Keratinocyte (primary cell): ENCODE measurements at regions not wholly inside any gene's neighbourhood (a gene's known extent, or its start where the extent isn't known, plus 50 kb on each side); places are given as distances from the start of the nearest gene placed in this dataset.

Experiments used
- EZH2 ChIP-seq: IDR thresholded peaks from one replicate; pipeline ENCODE4 v1.6.1; 2012; ENCODE audit warnings: inconsistent platforms, mild to moderate bottlenecking, low read length, moderate library complexity
- TF ChIP-seq, protein P1 (sequence below), 3 experiments: IDR thresholded peaks in 1 of 3; conservative IDR thresholded peaks in 1 of 3; optimal IDR thresholded peaks in 1 of 3; 2 replicates in 2 of 3; 3 replicates in 1 of 3; pipeline versions ENCODE3 to v1.5.1; 2011; ENCODE audit warnings: low read length in 3 of 3, mild to moderate bottlenecking in 3 of 3, moderate library complexity in 2 of 3, control low read depth in 1 of 3, inconsistent platforms in 1 of 3; ENCODE audit not compliant: insufficient read depth in 2 of 3; ENCODE audit errors: extremely low read depth in 1 of 3

DNA sequence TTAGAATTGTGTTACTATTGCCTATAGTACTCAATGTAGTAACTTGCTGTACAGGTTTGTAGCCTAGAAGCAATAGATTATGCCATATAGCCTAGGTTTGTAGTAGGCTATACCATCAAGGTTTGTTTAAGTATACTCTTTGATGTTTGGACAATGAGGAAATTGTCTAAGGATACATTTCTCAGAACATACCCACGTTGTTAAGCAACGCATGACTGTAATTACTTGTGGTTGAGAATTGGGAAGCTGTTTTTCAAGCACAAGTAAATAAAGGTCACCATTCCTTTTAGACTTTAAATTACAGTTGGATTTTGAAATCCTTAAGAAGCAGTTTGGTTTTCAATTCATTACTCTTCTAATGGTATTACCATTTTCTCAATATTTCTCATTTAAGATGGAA lies 89.8 kb upstream of the KCNH7 start:
- TF ChIP-seq, protein P1, sequence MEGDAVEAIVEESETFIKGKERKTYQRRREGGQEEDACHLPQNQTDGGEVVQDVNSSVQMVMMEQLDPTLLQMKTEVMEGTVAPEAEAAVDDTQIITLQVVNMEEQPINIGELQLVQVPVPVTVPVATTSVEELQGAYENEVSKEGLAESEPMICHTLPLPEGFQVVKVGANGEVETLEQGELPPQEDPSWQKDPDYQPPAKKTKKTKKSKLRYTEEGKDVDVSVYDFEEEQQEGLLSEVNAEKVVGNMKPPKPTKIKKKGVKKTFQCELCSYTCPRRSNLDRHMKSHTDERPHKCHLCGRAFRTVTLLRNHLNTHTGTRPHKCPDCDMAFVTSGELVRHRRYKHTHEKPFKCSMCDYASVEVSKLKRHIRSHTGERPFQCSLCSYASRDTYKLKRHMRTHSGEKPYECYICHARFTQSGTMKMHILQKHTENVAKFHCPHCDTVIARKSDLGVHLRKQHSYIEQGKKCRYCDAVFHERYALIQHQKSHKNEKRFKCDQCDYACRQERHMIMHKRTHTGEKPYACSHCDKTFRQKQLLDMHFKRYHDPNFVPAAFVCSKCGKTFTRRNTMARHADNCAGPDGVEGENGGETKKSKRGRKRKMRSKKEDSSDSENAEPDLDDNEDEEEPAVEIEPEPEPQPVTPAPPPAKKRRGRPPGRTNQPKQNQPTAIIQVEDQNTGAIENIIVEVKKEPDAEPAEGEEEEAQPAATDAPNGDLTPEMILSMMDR (optimal IDR thresholded peaks at IDR 0.05 in 1 of 3, IDR thresholded peaks at IDR 0.05 in 1 of 3, conservative IDR thresholded peaks at IDR 0.05 in 1 of 3; ENCODE audit: extremely low read depth in 1 of 3, insufficient read depth in 2 of 3, low read length in 3 of 3): no peak
- TF ChIP-seq EZH2: no peak
